ENCODE measurements at regions not wholly inside any gene's neighbourhood (a gene's known extent, or its start where the extent isn't known, plus 50 kb on each side); places are given as distances from the start of the nearest gene placed in this dataset.

GRCh38 chr11:69232821-69233743, 60.9 kb upstream of the MYEOV start:
- no peak for TF ChIP-seq EZH2 (IDR thresholded peaks at IDR 0.05)
- TF ChIP-seq POLR2AphosphoS5 (IDR thresholded peaks at IDR 0.05; ENCODE audit: borderline replicate concordance, low read depth, low read length) = no peak

All from SK-N-MC (cell line).